Ovary (tissue), 1 donor: ENCODE measurements at regions not wholly inside any gene's neighbourhood (a gene's known extent, or its start where the extent isn't known, plus 50 kb on each side); places are given as distances from the start of the nearest gene placed in this dataset. TPM values are rescaled to one million over a fixed set of nuclear protein-coding genes. Genes with fewer than 3 reads are reported as not detected.

Experiments
- small RNA-seq: library from RNA; depleted of rRNA; stranded (forward); fragments of <200 nt; gene quantifications from one replicate; pipeline ENCODE3, GENCODE V24; 2016

Small RNA genes lying in the stretch of these regions (small RNA-seq; reads per million reads assigned to genes)
- gene AC138701.2 (not detected), gene IGHD1OR15-1A (not detected), gene IGHD2OR15-2A (not detected), gene IGHD3OR15-3A (not detected), gene IGHD4OR15-4A (not detected), gene IGHD5OR15-5A (not detected), gene RN7SL584P (not detected), gene RNU6-978P (not detected)
